ENCODE measurements at regions not wholly inside any gene's neighbourhood (a gene's known extent, or its start where the extent isn't known, plus 50 kb on each side); places are given as distances from the start of the nearest gene placed in this dataset.

- TF ChIP-seq AR (CRISPR knock-in tag; IDR thresholded peaks at IDR 0.05) (no peak), ATF6 (CRISPR knock-in tag; IDR thresholded peaks at IDR 0.05) (no peak), ESRRA (CRISPR knock-in tag; IDR thresholded peaks at IDR 0.05; ENCODE audit: borderline replicate concordance) (no peak), ATF2 (CRISPR knock-in tag; IDR thresholded peaks at IDR 0.05; ENCODE audit: borderline replicate concordance, low read depth) (no peak), ZNF512 (CRISPR knock-in tag; IDR thresholded peaks at IDR 0.05; ENCODE audit: borderline replicate concordance) (no peak), GTF2I (CRISPR knock-in tag; conservative IDR thresholded peaks at IDR 0.05) (no peak), MYBL2 (CRISPR knock-in tag; IDR thresholded peaks at IDR 0.05) (no peak), USF2 (CRISPR knock-in tag; IDR thresholded peaks at IDR 0.05) (no peak), FOXK1 (CRISPR knock-in tag; IDR thresholded peaks at IDR 0.05) (no peak), ZBTB21 (CRISPR knock-in tag; IDR thresholded peaks at IDR 0.05; ENCODE audit: borderline replicate concordance) (no peak), KAT7 (CRISPR knock-in tag; IDR thresholded peaks at IDR 0.05; ENCODE audit: borderline replicate concordance) (no peak), NFE2L1 (CRISPR knock-in tag; IDR thresholded peaks at IDR 0.05) (no peak), ZNF396 (CRISPR knock-in tag; IDR thresholded peaks at IDR 0.05; ENCODE audit: borderline replicate concordance) (no peak), ZSCAN18 (CRISPR knock-in tag; IDR thresholded peaks at IDR 0.05) (no peak)
Observed at GRCh38 chr7:91812388-91812787, 68.1 kb downstream of the MTERF1 start (continued).

GRCh38 chr7:91814189-91814588 lies 66.3 kb downstream of the MTERF1 start:
- DNase-seq (ENCODE audit: low spot score): no peak
- Mint-ChIP-seq H3K9me3 (no peaks in the 10 kb centered on the region), H3K36me3 (no peaks in the 10 kb centered on the region), H3K4me1 (no peaks in the 10 kb centered on the region), H3K27ac (no peak overlapping the region), H3K27me3 (ENCODE audit: low read depth) (peaks cover 9% of the 10 kb centered on the region), H3K4me3 (no peak overlapping the region)
- no peak for TF ChIP-seq HMGA2 (CRISPR knock-in tag; IDR thresholded peaks at IDR 0.05)
- no peak for TF ChIP-seq ZNF532 (CRISPR knock-in tag; IDR thresholded peaks at IDR 0.05; ENCODE audit: borderline replicate concordance)
- no peak for TF ChIP-seq NR2C2 (CRISPR knock-in tag; IDR thresholded peaks at IDR 0.05)
- no peak for TF ChIP-seq ZNF263 (CRISPR knock-in tag; IDR thresholded peaks at IDR 0.05; ENCODE audit: low read depth)
- no peak for TF ChIP-seq NFE2L1 (CRISPR knock-in tag; IDR thresholded peaks at IDR 0.05)
- no peak for TF ChIP-seq OVOL2 (CRISPR knock-in tag; IDR thresholded peaks at IDR 0.05; ENCODE audit: borderline replicate concordance)
- TF ChIP-seq ZNF317 (CRISPR knock-in tag; IDR thresholded peaks at IDR 0.05; ENCODE audit: borderline replicate concordance, low read depth): no peak
- POLR2A ChIA-PET: no interaction called here
- no peak for ATAC-seq
- CTCF ChIA-PET: interaction anchor here (1.3 kb wide), 1 partner anchor 16 kb away, joined by 6 read pairs; no protein-coding TSS in a partner anchor
